ENCODE measurements at regions not wholly inside any gene's neighbourhood (a gene's known extent, or its start where the extent isn't known, plus 50 kb on each side); places are given as distances from the start of the nearest gene placed in this dataset.

DNA sequence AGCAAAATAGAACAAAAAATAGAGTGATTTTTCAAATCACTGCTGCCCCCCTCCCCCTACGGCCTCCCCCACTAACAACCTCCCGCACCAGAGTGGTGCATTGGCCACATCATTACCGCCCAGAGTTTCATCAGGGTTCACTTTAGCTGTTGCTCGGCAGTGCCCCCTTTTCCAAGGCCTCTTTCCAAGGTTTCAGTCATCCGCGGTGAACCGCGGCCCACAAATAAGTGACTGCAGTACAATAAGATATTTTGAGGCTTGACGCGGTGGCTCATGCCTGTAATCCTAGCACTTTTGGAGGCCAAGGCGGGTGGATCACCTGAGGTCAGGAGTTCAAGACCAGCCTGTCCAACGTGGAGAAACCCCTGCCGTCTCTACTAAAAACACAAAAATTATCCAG is 180.0 kb downstream of the MAF start:
- Histone ChIP-seq H3K4me3 (ENCODE audit: low read depth in 2 of 2, low read length in 2 of 2) (no peak overlapping the region), H3K4me1 (ENCODE audit: control insufficient read depth, insufficient read depth, low read length) (no peaks in the 10 kb centered on the region), H3K9me3 (ENCODE audit: control insufficient read depth, insufficient read depth, low read depth, low read length) (no peaks in the 10 kb centered on the region), H3K27ac (ENCODE audit: low read length) (no peak overlapping the region), H3K36me3 (ENCODE audit: control insufficient read depth, insufficient read depth, low read length) (no peaks in the 10 kb centered on the region), H3K27me3 (ENCODE audit: control insufficient read depth, insufficient read depth, low read length) (no peaks in the 10 kb centered on the region; the same call in 1 of the 2 replicates)
- intact Hi-C loops (cut with micrococcal nuclease; ENCODE audit: unreplicated experiment) (no loop called here), in situ Hi-C loops (cut with HindIII; ENCODE audit: low pct_unique_long_range_greater_than_20kb, low sequenced_read_pairs) (no loop called here)
- TF ChIP-seq SIN3A (IDR thresholded peaks at IDR 0.05; ENCODE audit: borderline replicate concordance, insufficient read depth, low read depth, low read length) (no peak), POLR2AphosphoS5 (IDR thresholded peaks at IDR 0.05; ENCODE audit: low read depth, low read length) (no peak), TCF7L2 (IDR thresholded peaks at IDR 0.05; ENCODE audit: low read depth, low read length) (no peak)
- TF ChIP-seq, protein P1, sequence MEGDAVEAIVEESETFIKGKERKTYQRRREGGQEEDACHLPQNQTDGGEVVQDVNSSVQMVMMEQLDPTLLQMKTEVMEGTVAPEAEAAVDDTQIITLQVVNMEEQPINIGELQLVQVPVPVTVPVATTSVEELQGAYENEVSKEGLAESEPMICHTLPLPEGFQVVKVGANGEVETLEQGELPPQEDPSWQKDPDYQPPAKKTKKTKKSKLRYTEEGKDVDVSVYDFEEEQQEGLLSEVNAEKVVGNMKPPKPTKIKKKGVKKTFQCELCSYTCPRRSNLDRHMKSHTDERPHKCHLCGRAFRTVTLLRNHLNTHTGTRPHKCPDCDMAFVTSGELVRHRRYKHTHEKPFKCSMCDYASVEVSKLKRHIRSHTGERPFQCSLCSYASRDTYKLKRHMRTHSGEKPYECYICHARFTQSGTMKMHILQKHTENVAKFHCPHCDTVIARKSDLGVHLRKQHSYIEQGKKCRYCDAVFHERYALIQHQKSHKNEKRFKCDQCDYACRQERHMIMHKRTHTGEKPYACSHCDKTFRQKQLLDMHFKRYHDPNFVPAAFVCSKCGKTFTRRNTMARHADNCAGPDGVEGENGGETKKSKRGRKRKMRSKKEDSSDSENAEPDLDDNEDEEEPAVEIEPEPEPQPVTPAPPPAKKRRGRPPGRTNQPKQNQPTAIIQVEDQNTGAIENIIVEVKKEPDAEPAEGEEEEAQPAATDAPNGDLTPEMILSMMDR (IDR thresholded peaks at IDR 0.05): no peak
- TF ChIP-seq, protein P2, sequence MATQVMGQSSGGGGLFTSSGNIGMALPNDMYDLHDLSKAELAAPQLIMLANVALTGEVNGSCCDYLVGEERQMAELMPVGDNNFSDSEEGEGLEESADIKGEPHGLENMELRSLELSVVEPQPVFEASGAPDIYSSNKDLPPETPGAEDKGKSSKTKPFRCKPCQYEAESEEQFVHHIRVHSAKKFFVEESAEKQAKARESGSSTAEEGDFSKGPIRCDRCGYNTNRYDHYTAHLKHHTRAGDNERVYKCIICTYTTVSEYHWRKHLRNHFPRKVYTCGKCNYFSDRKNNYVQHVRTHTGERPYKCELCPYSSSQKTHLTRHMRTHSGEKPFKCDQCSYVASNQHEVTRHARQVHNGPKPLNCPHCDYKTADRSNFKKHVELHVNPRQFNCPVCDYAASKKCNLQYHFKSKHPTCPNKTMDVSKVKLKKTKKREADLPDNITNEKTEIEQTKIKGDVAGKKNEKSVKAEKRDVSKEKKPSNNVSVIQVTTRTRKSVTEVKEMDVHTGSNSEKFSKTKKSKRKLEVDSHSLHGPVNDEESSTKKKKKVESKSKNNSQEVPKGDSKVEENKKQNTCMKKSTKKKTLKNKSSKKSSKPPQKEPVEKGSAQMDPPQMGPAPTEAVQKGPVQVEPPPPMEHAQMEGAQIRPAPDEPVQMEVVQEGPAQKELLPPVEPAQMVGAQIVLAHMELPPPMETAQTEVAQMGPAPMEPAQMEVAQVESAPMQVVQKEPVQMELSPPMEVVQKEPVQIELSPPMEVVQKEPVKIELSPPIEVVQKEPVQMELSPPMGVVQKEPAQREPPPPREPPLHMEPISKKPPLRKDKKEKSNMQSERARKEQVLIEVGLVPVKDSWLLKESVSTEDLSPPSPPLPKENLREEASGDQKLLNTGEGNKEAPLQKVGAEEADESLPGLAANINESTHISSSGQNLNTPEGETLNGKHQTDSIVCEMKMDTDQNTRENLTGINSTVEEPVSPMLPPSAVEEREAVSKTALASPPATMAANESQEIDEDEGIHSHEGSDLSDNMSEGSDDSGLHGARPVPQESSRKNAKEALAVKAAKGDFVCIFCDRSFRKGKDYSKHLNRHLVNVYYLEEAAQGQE (IDR thresholded peaks at IDR 0.05; ENCODE audit: insufficient read depth in 1 of 2, low read depth in 2 of 2, low read length in 1 of 2): no peak
- DNase-seq (ENCODE audit: low read depth, low spot score) (no peak), ATAC-seq (no peak)
- ChIA-PET POLR2A (no interaction called here), CTCF (no interaction called here)
- BruUV-seq (replicated peaks): no TSS peak

DNA sequence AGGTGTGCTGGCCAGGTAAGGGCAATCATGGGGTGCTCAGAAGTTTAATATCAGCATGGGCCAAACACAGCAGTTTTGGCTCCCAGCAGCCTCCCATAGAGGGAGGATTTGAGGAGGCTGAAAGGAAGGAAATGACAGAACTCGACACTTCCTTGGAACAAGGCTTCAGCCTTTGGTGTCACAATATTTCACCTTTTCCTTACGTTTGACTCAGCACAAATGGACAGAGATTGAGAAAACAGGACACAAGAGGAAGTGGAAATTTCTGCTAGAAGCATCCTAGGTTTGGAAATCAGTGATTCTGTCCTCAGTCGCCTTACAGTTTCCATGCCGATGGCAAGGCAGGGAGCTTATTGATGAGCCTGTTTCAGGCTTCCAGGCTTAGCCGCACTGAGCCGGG is 181.4 kb downstream of the MAF start:
- ChIA-PET CTCF (no interaction called here), POLR2A (no interaction called here)
- in situ Hi-C loops (cut with HindIII; ENCODE audit: low pct_unique_long_range_greater_than_20kb, low sequenced_read_pairs): no loop called here
- intact Hi-C loops (cut with micrococcal nuclease; ENCODE audit: unreplicated experiment): no loop called here
- H3K9me3 ChIP-seq (ENCODE audit: control insufficient read depth, insufficient read depth, low read depth, low read length): no peaks in the 10 kb centered on the region
- H3K4me1 ChIP-seq (ENCODE audit: control insufficient read depth, insufficient read depth, low read length): no peaks in the 10 kb centered on the region
- H3K27ac ChIP-seq (ENCODE audit: low read length): no peak overlapping the region
- BruUV-seq (replicated peaks): no TSS peak
- no peaks in the 10 kb centered on the region; the same call in 1 of the 2 replicates for H3K27me3 ChIP-seq (ENCODE audit: control insufficient read depth, insufficient read depth, low read length)
- H3K4me3 ChIP-seq (ENCODE audit: low read depth in 2 of 2, low read length in 2 of 2): no peak overlapping the region
- no peak for ATAC-seq
- no peak for TF ChIP-seq TCF7L2 (IDR thresholded peaks at IDR 0.05; ENCODE audit: low read depth, low read length)
- TF ChIP-seq, protein P2 (IDR thresholded peaks at IDR 0.05; ENCODE audit: insufficient read depth in 1 of 2, low read depth in 2 of 2, low read length in 1 of 2): no peak
- no peak for TF ChIP-seq SIN3A (IDR thresholded peaks at IDR 0.05; ENCODE audit: borderline replicate concordance, insufficient read depth, low read depth, low read length)
- TF ChIP-seq POLR2AphosphoS5 (IDR thresholded peaks at IDR 0.05; ENCODE audit: low read depth, low read length): no peak
- TF ChIP-seq, protein P1 (IDR thresholded peaks at IDR 0.05): no peak
- no peak for DNase-seq (ENCODE audit: low read depth, low spot score)
- H3K36me3 ChIP-seq (ENCODE audit: control insufficient read depth, insufficient read depth, low read length): no peaks in the 10 kb centered on the region
